ENCODE measurements at regions not wholly inside any gene's neighbourhood (a gene's known extent, or its start where the extent isn't known, plus 50 kb on each side); places are given as distances from the start of the nearest gene placed in this dataset.
"Not testable (repeated sequence)": the region's sequence is repeated elsewhere in the genome, so short reads cannot be mapped to it uniquely, and the experiment has no call there.

GRCh38 chr1:234768569-234769283 is 158.7 kb upstream of the IRF2BP2 start:
- intact Hi-C loops (cut with DNase I; ENCODE audit: low total_unique reads): no loop called here
- peak in 1 of 2 donors; percentile 61 for DNase-seq (ENCODE audit: low spot score in 2 of 2)
- 71 to 90% methylated on average over 16 of the region's 16 CpGs for WGBS, 2 donors
- no peak overlapping the region for H3K4me3 ChIP-seq (ENCODE audit: low read depth, poor library complexity, severe bottlenecking)
- TF ChIP-seq CTCF (IDR thresholded peaks at IDR 0.05): no peak
- TF ChIP-seq POLR2A (IDR thresholded peaks at IDR 0.05): no peak

GRCh38 chr1:234768171-234768568 is 158.2 kb upstream of the IRF2BP2 start:
- no peak overlapping the region for H3K4me3 ChIP-seq (ENCODE audit: low read depth, poor library complexity, severe bottlenecking)
- TF ChIP-seq CTCF (IDR thresholded peaks at IDR 0.05): no peak
- TF ChIP-seq POLR2A (IDR thresholded peaks at IDR 0.05): no peak
- DNase-seq (ENCODE audit: low spot score in 2 of 2): peak in 1 of 2 donors; percentile 32
- intact Hi-C loops (cut with DNase I; ENCODE audit: low total_unique reads): no loop called here
- 75 to 93% methylated on average over 5 of the region's 5 CpGs for WGBS, 2 donors

- DNase-seq (ENCODE audit: low spot score in 2 of 2): peak in 1 of 2 donors; percentile 31
- H3K4me3 ChIP-seq (ENCODE audit: low read depth, poor library complexity, severe bottlenecking): no peak overlapping the region
- TF ChIP-seq CTCF (IDR thresholded peaks at IDR 0.05) (no peak), POLR2A (IDR thresholded peaks at IDR 0.05) (no peak)
- WGBS, 2 donors: 86 to 100% methylated on average over 1 of the region's 1 CpG
- intact Hi-C loops (cut with DNase I; ENCODE audit: low total_unique reads): no loop called here
Observed at GRCh38 chr1:234765672-234766071, 155.7 kb upstream of the IRF2BP2 start.

GRCh38 chr1:234765181-234765580 is 155.2 kb upstream of the IRF2BP2 start:
- H3K4me3 ChIP-seq (ENCODE audit: low read depth, poor library complexity, severe bottlenecking): no peak overlapping the region
- intact Hi-C loops (cut with DNase I; ENCODE audit: low total_unique reads): no loop called here
- 89 to 96% methylated on average over 4 of the region's 4 CpGs for WGBS, 2 donors
- no peak for DNase-seq (ENCODE audit: low spot score in 2 of 2)
- TF ChIP-seq CTCF (IDR thresholded peaks at IDR 0.05) (no peak), POLR2A (IDR thresholded peaks at IDR 0.05) (no peak)

- no peak for DNase-seq (ENCODE audit: low spot score in 2 of 2)
- H3K4me3 ChIP-seq (ENCODE audit: low read depth, poor library complexity, severe bottlenecking): no peak overlapping the region
- TF ChIP-seq CTCF (IDR thresholded peaks at IDR 0.05) (no peak), POLR2A (IDR thresholded peaks at IDR 0.05) (no peak)
- intact Hi-C loops (cut with DNase I; ENCODE audit: low total_unique reads): no loop called here
- WGBS, 2 donors: 88 to 95% methylated on average over 8 of the region's 8 CpGs
Observed at GRCh38 chr1:234763910-234764309, 153.9 kb upstream of the IRF2BP2 start.

GRCh38 chr1:234763367-234763766 is 153.4 kb upstream of the IRF2BP2 start:
- TF ChIP-seq CTCF (IDR thresholded peaks at IDR 0.05) (no peak), POLR2A (IDR thresholded peaks at IDR 0.05) (no peak)
- DNase-seq (ENCODE audit: low spot score in 2 of 2): no peak
- 84 to 91% methylated on average over 5 of the region's 5 CpGs for WGBS, 2 donors
- intact Hi-C loops (cut with DNase I; ENCODE audit: low total_unique reads): no loop called here
- H3K4me3 ChIP-seq (ENCODE audit: low read depth, poor library complexity, severe bottlenecking): no peak overlapping the region

GRCh38 chr1:234762127-234762526 is 152.1 kb upstream of the IRF2BP2 start:
- intact Hi-C loops (cut with DNase I; ENCODE audit: low total_unique reads); H3K4me3 ChIP-seq (ENCODE audit: low read depth, poor library complexity, severe bottlenecking); DNase-seq (ENCODE audit: low spot score in 2 of 2): not testable (repeated sequence)
- WGBS, 2 donors: 94 to 95% methylated on average over 5 of the region's 5 CpGs
